Mesothelial cell of epicardium (in vitro differentiated cells): ENCODE measurements at regions not wholly inside any gene's neighbourhood (a gene's known extent, or its start where the extent isn't known, plus 50 kb on each side); places are given as distances from the start of the nearest gene placed in this dataset.

Source experiments
- DNase-seq, 2 experiments: peaks; one replicate each; pipeline ENCODE4 v3.0.0; 2021; ENCODE audit warnings: low spot score in 2 of 2; ENCODE audit not compliant: unreplicated experiment in 2 of 2
- H3K27ac Mint-ChIP-seq: 2 replicates; pipeline ENCODE4 v1.8.0; 2021; ENCODE audit warnings: mixed read lengths
- H3K27me3 Mint-ChIP-seq: 2 replicates; pipeline ENCODE4 v1.8.0; 2021; ENCODE audit warnings: low read depth, mixed read lengths
- H3K36me3 Mint-ChIP-seq: 2 replicates; pipeline ENCODE4 v1.8.0; 2021; ENCODE audit warnings: mixed read lengths
- H3K4me1 Mint-ChIP-seq: 2 replicates; pipeline ENCODE4 v1.8.0; 2021; ENCODE audit warnings: mixed read lengths
- H3K4me3 Mint-ChIP-seq: 2 replicates; pipeline ENCODE4 v1.8.0; 2021; ENCODE audit warnings: mild to moderate bottlenecking, moderate library complexity, mixed read lengths
- H3K9me3 Mint-ChIP-seq: 2 replicates; pipeline ENCODE4 v1.8.0; 2021; ENCODE audit warnings: mixed read lengths
- CTCF ChIP-seq: fragments of 200-600 bp; sonication (generic); IDR thresholded peaks from one replicate; pipeline ENCODE4 v1.5.0; 2021; ENCODE audit warnings: antibody characterized with exemption; ENCODE audit not compliant: unreplicated experiment

GRCh38 chr3:63096248-63097058 lies 181.7 kb upstream of the SYNPR start:
- Mint-ChIP-seq H3K4me1 (no peaks in the 10 kb centered on the region), H3K27me3 (peaks cover 76% of the 10 kb centered on the region), H3K4me3 (no peak overlapping the region), H3K9me3 (no peaks in the 10 kb centered on the region), H3K27ac (no peak overlapping the region), H3K36me3 (no peaks in the 10 kb centered on the region)
- TF ChIP-seq CTCF = no peak
- no peak for DNase-seq

- H3K4me3 Mint-ChIP-seq = no peak overlapping the region
- TF ChIP-seq CTCF = no peak
- H3K27me3 Mint-ChIP-seq = peaks cover 75% of the 10 kb centered on the region
- H3K36me3 Mint-ChIP-seq = no peaks in the 10 kb centered on the region
- H3K4me1 Mint-ChIP-seq = peaks cover 2% of the 10 kb centered on the region
- DNase-seq = no peak
- no peaks in the 10 kb centered on the region for H3K9me3 Mint-ChIP-seq
- H3K27ac Mint-ChIP-seq = no peak overlapping the region
Observed at GRCh38 chr3:63097396-63097795, 180.7 kb upstream of the SYNPR start.

GRCh38 chr3:63116922-63117321 lies 161.2 kb upstream of the SYNPR start:
- TF ChIP-seq CTCF = no peak
- Mint-ChIP-seq H3K4me1 (no peaks in the 10 kb centered on the region), H3K36me3 (no peaks in the 10 kb centered on the region), H3K4me3 (no peak overlapping the region), H3K27me3 (peaks cover 40% of the 10 kb centered on the region), H3K27ac (no peak overlapping the region), H3K9me3 (peaks cover 5% of the 10 kb centered on the region)
- DNase-seq = no peak

- Mint-ChIP-seq H3K4me3 (no peak overlapping the region), H3K4me1 (no peaks in the 10 kb centered on the region), H3K9me3 (no peaks in the 10 kb centered on the region), H3K27me3 (peaks cover 40% of the 10 kb centered on the region), H3K27ac (no peak overlapping the region), H3K36me3 (no peaks in the 10 kb centered on the region)
- DNase-seq = no peak
- TF ChIP-seq CTCF = no peak
Observed at GRCh38 chr3:63124090-63124489, 154.0 kb upstream of the SYNPR start.

- no peaks in the 10 kb centered on the region for H3K36me3 Mint-ChIP-seq
- DNase-seq = no peak
- no peak overlapping the region for H3K4me3 Mint-ChIP-seq
- H3K27me3 Mint-ChIP-seq = peaks cover 30% of the 10 kb centered on the region
- no peaks in the 10 kb centered on the region for H3K9me3 Mint-ChIP-seq
- H3K27ac Mint-ChIP-seq = no peak overlapping the region
- no peak for TF ChIP-seq CTCF
- H3K4me1 Mint-ChIP-seq = peaks cover 6% of the 10 kb centered on the region
Observed at GRCh38 chr3:63126530-63126929, 151.6 kb upstream of the SYNPR start.
